Choroid plexus epithelial cell (primary cell): ENCODE measurements at regions not wholly inside any gene's neighbourhood (a gene's known extent, or its start where the extent isn't known, plus 50 kb on each side); places are given as distances from the start of the nearest gene placed in this dataset.

Experiments
- DNase-seq: peaks from one replicate; pipeline ENCODE4 v3.0.0-alpha.2; 2010; ENCODE audit warnings: low read depth
- H3K4me3 ChIP-seq: 2 replicates; pipeline ENCODE4 v1.5.1; 2011; ENCODE audit warnings: low read depth, mild to moderate bottlenecking, control low read depth, low read length, moderate library complexity
- TF ChIP-seq, protein P1 (sequence below): conservative IDR thresholded peaks from 2 replicates; pipeline ENCODE4 v1.5.1; 2011; ENCODE audit warnings: low read depth, mild to moderate bottlenecking, control low read depth, inconsistent platforms, low read length, moderate library complexity

DNA sequence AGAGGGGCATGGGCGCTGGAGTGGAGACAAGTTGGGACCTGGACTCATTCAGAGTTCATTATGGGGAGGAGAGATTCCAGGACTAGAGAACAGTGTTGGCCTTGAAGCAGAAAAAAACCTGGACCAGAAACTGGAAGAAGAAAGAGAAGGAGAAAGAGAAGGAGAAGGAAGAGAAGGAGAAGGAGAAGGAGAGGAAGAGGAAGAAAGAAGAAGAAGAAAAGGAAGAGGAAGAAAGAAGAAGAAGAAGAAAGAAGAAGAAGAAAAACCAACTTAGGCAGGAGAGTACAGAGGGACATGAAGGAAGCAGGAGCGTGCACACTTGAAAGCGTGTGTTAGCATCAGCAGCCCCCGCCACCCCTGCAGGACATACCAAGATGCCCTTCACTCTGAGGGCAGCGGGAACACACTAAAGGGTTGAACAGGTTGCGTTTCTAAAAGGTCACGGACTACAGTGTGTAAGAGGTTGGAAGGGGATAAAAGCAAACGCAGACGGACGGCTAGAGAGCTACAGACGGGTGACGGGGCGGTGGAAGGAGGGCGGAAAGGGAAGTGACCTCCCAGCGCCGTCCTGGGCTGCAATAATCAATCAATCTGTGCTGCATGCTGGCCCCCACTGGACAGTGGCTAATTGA, 95.3 kb downstream of the SEC61G start:
- H3K4me3 ChIP-seq = no peak overlapping the region
- TF ChIP-seq, protein P1, sequence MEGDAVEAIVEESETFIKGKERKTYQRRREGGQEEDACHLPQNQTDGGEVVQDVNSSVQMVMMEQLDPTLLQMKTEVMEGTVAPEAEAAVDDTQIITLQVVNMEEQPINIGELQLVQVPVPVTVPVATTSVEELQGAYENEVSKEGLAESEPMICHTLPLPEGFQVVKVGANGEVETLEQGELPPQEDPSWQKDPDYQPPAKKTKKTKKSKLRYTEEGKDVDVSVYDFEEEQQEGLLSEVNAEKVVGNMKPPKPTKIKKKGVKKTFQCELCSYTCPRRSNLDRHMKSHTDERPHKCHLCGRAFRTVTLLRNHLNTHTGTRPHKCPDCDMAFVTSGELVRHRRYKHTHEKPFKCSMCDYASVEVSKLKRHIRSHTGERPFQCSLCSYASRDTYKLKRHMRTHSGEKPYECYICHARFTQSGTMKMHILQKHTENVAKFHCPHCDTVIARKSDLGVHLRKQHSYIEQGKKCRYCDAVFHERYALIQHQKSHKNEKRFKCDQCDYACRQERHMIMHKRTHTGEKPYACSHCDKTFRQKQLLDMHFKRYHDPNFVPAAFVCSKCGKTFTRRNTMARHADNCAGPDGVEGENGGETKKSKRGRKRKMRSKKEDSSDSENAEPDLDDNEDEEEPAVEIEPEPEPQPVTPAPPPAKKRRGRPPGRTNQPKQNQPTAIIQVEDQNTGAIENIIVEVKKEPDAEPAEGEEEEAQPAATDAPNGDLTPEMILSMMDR = no peak
- DNase-seq = no peak

DNA sequence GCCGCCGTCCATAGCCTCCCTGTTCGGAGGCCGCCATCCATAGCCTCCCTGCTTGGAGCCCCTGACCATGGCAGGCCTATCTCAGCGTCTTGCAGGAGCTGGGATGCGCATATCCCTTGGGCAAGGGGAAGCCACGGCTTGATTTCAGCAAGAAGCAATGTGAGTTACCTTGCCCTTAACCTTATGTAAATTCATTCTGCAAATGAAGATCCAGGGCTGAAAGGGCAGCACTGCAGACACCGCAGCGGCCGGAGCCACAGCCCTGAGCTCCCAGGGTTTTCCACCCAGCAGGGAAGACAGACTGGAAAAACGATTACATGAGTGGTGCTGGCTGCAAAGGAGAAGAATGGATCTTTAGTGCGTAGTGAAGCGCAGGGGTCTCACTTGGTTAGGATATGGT, 95.8 kb downstream of the SEC61G start:
- no peak for DNase-seq
- no peak overlapping the region for H3K4me3 ChIP-seq
- TF ChIP-seq, protein P1 = no peak

DNA sequence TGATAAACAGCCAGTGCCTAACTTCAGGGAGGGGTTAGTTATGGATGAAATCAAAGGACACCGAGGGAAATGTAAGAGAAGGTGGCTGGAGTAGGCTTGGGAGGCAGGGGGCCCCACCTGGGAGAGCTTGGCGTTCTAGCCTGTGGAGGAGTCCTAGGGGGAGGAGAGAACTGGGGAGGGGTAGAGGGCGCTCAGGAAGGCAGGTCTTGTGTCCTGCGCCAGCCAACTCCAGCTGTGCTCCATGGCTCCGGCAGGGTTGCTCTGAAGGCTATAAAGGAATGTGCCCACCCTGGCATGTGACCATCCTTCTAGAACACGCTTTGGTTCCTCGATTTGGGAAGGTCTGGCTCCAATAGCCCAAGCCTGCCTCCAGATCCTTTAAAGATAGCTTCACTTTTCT, 96.3 kb downstream of the SEC61G start:
- no peak overlapping the region for H3K4me3 ChIP-seq
- DNase-seq = no peak
- TF ChIP-seq, protein P1 = no peak

DNA sequence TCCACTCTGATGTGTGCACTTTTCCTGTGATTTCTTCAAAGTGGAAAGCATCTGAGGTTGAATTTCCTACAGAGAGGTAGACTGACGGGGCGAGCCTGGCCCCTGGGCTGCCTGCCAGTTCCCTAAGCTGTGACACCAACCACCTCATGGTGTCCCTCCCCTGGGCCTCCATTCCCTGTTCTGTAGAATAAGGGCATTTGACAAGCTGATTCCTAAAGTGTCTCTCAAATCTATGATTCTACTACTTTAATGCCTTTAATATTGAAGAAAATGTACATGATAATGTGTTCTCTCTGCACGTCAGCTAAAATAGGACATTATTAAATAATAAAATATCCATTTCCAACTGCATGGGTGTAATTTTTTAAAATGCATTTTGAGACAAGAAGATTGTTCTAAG, 105.1 kb downstream of the SEC61G start:
- DNase-seq = no peak
- TF ChIP-seq, protein P1 = no peak
- no peak overlapping the region for H3K4me3 ChIP-seq

DNA sequence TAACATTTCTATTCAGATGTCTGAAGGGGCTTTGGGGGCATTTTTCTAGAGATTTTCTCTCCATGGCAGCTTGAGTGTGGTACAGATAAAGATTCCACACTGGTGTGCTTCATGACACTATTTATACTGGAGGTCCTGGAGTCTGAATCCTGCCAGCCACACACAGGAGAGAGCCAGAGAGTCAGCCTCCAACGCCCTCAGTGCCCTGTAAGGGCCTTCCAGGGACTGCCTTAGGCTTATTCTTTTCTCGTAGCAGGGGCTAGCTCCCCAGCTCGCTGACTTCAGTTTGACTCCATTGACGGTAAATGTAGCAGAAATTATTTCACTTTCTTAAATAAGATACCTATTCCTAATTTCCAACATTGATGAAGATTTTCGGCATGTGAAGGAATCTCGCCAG, 100.9 kb downstream of the VSTM2A start:
- no peak overlapping the region for H3K4me3 ChIP-seq
- TF ChIP-seq, protein P1 = no peak
- no peak for DNase-seq

DNA sequence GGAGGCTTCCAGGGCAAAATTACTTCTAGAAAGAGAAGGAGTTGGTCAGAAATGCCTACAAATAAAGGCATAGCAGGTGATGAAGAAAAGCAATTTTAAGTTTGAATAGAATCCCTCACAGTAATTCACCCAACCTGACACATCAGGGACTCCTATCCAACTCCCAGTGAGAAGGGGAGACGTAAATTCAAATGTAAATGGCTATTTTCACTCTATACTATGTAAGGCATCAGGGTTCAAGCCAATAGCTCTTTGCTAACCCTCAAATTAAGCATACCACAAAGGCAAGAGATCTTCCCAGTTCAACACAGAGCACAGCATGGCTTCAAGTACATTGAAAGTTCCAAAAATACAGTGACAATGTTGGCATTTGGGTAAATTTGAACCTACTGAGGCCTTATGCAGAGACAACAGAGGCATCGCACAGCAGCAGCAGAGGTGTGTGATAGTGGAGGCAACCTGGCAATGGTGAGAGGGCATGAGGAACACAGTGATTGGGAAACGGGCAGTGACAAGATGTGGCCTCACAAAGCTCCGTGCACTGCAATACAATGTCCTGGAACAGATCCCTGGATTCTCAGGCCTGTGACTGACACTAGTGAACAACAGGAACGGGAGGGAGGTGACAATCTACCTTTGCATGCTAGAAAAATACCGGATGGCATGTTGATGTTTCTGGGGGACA, 95.7 kb downstream of the VSTM2A start:
- DNase-seq = no peak
- H3K4me3 ChIP-seq = no peak overlapping the region
- TF ChIP-seq, protein P1 = no peak

DNA sequence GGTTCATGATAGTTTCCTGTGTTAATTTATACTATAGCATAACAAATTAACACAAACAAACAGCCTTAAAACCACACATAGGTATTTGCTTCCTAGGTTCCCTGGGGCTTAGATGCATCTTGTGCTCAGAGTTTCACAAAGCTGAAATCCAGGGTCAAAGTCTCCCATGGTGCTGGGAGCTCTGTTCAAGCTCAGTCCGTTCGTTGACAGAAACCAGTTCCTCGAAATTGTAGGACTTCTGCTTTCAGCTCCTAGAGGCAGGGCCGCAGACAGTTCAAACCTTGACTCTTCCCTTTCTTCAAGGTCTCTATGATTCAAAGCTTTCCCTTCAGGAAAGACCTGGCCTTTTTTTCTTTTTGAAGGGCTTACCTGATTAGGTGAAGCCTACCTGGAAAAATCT, 90.5 kb downstream of the VSTM2A start:
- TF ChIP-seq, protein P1 = no peak
- no peak overlapping the region for H3K4me3 ChIP-seq
- DNase-seq = no peak
